Coronary artery (tissue), 2 donors: ENCODE measurements at regions not wholly inside any gene's neighbourhood (a gene's known extent, or its start where the extent isn't known, plus 50 kb on each side); places are given as distances from the start of the nearest gene placed in this dataset.

Experiments used
- DNase-seq: peaks from one replicate; pipeline ENCODE4 v3.0.0-alpha.2; 2017; ENCODE audit warnings: low spot score
- H3K27ac ChIP-seq, 2 donors: fragments of 200-600 bp; sonication (generic); one replicate each; pipeline ENCODE4 v1.5.1; 2016 to 2019
- H3K4me3 ChIP-seq: fragments of 200-600 bp; sonication (generic); 2 replicates; pipeline ENCODE4 v1.5.1; 2016; ENCODE audit warnings: mild to moderate bottlenecking, moderate library complexity
- TF ChIP-seq, protein P1 (sequence below): fragments of 200-600 bp; sonication (generic); IDR thresholded peaks from one replicate; pipeline ENCODE4 v1.5.1; 2019; ENCODE audit warnings: antibody characterized with exemption

DNA sequence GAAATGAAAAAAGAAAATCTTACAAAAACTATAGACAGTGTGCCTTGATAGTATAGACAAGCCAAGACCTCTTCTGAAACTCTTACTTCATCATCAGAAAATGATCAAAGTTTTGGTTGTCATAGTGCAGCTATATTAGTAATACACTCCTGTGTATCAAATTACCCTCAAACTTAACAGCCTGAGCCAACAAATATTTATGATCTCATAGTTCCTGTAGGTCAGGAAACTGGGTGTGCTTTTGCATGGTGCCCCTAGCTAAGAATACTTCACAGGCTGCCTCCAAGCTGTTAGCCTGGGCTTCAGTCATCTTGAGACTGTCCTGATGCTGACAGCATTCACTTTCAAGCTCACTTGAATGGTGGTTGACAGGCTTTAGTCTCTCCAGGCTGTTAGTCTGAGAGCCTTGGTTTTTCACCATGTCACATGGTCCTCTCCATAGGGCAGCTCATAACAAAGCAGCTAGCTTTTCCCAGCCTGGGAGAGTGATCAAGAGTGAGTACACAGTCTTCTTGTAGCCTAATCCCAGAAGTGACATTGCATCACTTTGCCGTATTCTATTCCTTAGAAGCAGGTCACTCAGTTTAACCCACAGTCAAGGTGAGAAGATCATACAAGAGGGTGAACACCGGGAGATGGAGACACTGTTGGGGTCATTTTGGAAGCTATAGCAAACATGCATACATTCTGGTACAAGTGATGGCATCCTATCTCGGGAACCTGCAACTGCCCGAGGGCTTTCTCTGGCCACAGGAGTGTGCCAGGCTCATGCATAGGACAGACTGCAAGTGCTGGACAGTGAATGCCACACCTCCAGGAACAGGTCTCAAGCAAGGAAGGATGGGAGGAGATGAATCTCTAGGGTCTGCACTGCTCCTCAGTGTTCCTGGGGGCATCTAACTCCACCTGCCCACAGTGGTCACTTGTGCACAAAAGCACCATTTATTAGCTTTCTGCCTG is 173.4 kb upstream of the CADPS start:
- H3K4me3 ChIP-seq, result no peak overlapping the region
- DNase-seq, result no peak
- TF ChIP-seq, protein P1, sequence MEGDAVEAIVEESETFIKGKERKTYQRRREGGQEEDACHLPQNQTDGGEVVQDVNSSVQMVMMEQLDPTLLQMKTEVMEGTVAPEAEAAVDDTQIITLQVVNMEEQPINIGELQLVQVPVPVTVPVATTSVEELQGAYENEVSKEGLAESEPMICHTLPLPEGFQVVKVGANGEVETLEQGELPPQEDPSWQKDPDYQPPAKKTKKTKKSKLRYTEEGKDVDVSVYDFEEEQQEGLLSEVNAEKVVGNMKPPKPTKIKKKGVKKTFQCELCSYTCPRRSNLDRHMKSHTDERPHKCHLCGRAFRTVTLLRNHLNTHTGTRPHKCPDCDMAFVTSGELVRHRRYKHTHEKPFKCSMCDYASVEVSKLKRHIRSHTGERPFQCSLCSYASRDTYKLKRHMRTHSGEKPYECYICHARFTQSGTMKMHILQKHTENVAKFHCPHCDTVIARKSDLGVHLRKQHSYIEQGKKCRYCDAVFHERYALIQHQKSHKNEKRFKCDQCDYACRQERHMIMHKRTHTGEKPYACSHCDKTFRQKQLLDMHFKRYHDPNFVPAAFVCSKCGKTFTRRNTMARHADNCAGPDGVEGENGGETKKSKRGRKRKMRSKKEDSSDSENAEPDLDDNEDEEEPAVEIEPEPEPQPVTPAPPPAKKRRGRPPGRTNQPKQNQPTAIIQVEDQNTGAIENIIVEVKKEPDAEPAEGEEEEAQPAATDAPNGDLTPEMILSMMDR, result no peak
- no peak overlapping the region for H3K27ac ChIP-seq

DNA sequence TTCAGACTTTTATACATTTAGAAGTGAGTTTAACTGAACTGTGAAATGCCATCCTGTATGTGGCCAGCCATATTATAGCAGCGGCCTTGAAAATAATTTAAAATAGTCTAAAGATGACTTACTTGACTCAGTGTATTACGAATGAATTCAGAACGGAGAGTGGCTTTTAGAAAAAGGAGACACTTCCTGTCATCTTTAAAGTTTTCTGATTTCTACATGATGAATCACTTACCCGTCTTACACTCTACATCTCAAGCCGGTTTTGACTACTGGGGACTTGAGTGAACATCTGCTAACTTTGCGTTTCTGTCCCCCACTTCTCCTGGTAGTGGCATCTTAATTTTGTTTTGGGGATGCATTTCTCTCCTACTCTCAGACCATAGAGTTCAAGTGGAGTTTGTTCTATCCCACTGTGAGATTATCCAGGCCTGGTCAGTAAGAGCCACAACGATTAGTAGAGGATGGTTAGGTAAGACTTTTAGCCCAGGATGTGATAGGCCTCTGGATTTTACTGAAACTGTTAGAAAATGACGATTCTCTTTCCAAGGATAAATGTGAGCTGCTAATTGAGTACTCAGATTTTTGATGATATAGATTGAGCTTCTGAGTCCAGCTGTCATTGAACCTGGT is 175.4 kb upstream of the CADPS start:
- TF ChIP-seq, protein P1, result no peak
- H3K4me3 ChIP-seq, result no peak overlapping the region
- no peak for DNase-seq
- no peak overlapping the region for H3K27ac ChIP-seq

DNA sequence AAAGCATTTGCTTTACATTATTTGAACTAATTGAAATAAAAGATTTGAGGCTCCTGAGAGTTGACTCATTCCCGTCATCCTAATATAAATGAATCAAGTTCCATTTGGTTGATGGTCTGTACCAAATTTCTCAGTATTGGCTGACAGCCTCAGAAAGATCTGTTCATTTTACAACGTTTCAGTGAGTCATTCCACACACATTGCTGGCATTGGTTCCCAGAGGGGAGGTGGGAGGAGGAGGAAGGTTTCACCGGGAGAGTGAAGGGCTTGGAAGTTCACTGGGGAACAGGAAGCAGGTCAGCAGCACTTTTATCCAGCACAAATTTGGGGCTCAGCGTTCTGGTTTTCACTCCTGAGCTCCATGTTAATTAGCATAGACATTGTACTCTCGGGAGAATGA is 176.7 kb upstream of the CADPS start:
- H3K27ac ChIP-seq, result no peak overlapping the region
- DNase-seq, result no peak
- TF ChIP-seq, protein P1, result no peak
- peak overlapping the region; percentile 17 for H3K4me3 ChIP-seq

DNA sequence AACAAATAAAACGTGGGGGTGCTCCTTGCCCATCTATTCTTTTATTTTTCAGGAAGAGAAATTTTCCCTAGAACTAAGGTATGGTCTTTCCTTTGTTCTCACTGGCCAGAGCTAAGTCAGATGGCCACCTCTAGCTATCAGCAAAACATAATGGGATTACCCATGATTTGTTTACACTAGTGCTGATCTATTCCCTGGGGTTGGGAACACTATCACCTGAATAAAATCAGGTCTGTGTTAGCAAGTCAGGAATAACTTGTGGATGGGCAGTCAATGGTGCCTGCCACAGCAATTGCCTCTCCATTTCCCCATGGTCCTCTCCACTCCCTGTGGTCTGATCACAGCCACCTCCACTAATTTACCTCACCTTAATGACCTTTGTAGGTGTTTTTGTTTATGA is 181.7 kb upstream of the CADPS start:
- TF ChIP-seq, protein P1, result no peak
- DNase-seq, result no peak
- Histone ChIP-seq H3K4me3 (no peak overlapping the region), H3K27ac (no peak overlapping the region)

DNA sequence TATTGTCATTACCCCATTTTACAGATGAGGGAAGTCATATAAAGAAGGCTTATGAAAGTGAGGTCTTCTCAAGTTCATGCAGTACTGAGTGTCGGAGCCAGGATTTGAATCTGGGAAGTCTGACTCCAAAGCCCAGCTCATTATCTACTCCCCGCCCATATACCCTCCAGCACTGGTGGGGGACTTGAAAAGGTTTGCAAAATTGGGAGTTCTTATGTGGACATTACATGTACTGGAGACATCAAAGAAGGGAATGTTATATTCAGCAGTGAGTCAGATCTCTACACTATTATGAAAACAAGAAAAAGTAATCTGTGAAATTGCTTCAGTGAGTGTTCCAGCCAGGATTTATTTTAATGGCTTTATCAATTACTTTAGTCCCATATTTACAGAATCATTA is 185.2 kb upstream of the CADPS start:
- TF ChIP-seq, protein P1, result no peak
- Histone ChIP-seq H3K27ac (no peak overlapping the region), H3K4me3 (no peak overlapping the region)
- no peak for DNase-seq

DNA sequence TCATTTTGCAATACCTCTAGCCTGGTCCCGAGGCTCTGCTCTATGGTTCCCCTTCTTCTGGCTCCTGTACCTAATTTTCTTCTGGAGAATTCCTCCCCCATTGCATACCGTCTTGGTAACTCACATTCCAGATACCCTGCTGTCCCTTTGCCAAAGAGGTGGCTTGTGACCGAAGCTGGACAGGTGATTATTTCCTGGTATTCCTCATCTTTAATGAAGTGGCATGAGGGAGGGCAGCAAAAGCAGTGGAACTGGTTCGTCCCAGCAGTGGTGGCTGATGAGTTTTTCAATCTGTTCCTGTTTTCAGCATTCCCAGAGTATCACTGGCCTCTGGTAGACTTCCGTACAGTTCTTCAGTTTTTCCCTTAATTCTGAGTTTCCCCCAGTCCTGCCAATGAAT is 186.2 kb upstream of the CADPS start:
- DNase-seq, result no peak
- Histone ChIP-seq H3K4me3 (no peak overlapping the region), H3K27ac (no peak overlapping the region)
- TF ChIP-seq, protein P1, result no peak
